Loucy (cell line): ENCODE measurements at regions not wholly inside any gene's neighbourhood (a gene's known extent, or its start where the extent isn't known, plus 50 kb on each side); places are given as distances from the start of the nearest gene placed in this dataset.

Experiments used
- H2AFZ ChIP-seq: fragments of 200-600 bp; sonication (generic); 2 replicates; pipeline ENCODE4 v1.6.0; 2016; ENCODE audit warnings: antibody characterized with exemption, mild to moderate bottlenecking, low read length, moderate library complexity
- H3F3A ChIP-seq: fragments of 200-600 bp; 2 replicates; pipeline ENCODE4 v1.6.0; 2016; ENCODE audit warnings: antibody characterized with exemption, low read depth, mild to moderate bottlenecking
- H3K27me3 ChIP-seq: fragments of 200-600 bp; sonication (generic); 2 replicates; pipeline ENCODE4 v1.6.1; 2014; ENCODE audit warnings: low read length, mild to moderate bottlenecking; ENCODE audit not compliant: insufficient read depth, poor library complexity, severe bottlenecking
- H3K36me3 ChIP-seq: fragments of 200-600 bp; sonication (generic); 2 replicates; pipeline ENCODE4 v1.6.1; 2016; ENCODE audit warnings: low read length; ENCODE audit not compliant: insufficient read depth
- H3K4me1 ChIP-seq: fragments of 200-600 bp; sonication (generic); 2 replicates; pipeline ENCODE4 v1.5.1; 2014; ENCODE audit warnings: low read length, mild to moderate bottlenecking; ENCODE audit not compliant: insufficient read depth, poor library complexity, severe bottlenecking
- H3K4me2 ChIP-seq: fragments of 200-600 bp; sonication (generic); 2 replicates; pipeline ENCODE4 v1.6.0; 2014; ENCODE audit warnings: antibody characterized with exemption, low read length, low read depth, mild to moderate bottlenecking; ENCODE audit not compliant: poor library complexity, severe bottlenecking
- H3K4me3 ChIP-seq: fragments of 200-600 bp; sonication (generic); 2 replicates; pipeline ENCODE4 v1.5.1; 2014; ENCODE audit warnings: low read length, mild to moderate bottlenecking, mixed read lengths; ENCODE audit not compliant: poor library complexity, severe bottlenecking
- H3K79me2 ChIP-seq: fragments of 200-600 bp; sonication (generic); 2 replicates; pipeline ENCODE4 v1.6.1; 2014; ENCODE audit warnings: low read length; ENCODE audit not compliant: insufficient read depth
- H3K9ac ChIP-seq: fragments of 200-600 bp; sonication (generic); 2 replicates; pipeline ENCODE4 v1.6.0; 2014; ENCODE audit warnings: mild to moderate bottlenecking, low read depth, low read length, moderate library complexity; ENCODE audit not compliant: poor library complexity, severe bottlenecking
- H3K9me2 ChIP-seq: fragments of 200-600 bp; sonication (generic); replicated peaks from 2 replicates; pipeline ENCODE4 v1.6.1; 2016; ENCODE audit warnings: low read depth, low read length, mixed read lengths
- H3K9me3 ChIP-seq: fragments of 200-600 bp; sonication (generic); 2 replicates; pipeline ENCODE4 v1.6.1; 2014; ENCODE audit warnings: mild to moderate bottlenecking, antibody characterized with exemption, low read length, low read depth; ENCODE audit not compliant: insufficient read depth
- H4K20me1 ChIP-seq: fragments of 200-600 bp; sonication (generic); 2 replicates; pipeline ENCODE4 v1.6.0; 2014; ENCODE audit warnings: antibody characterized with exemption, low read length, mild to moderate bottlenecking; ENCODE audit not compliant: insufficient read depth, poor library complexity, severe bottlenecking
- CTCF ChIP-seq: fragments of 200-600 bp; sonication (generic); conservative IDR thresholded peaks from 2 replicates; pipeline ENCODE4 v1.5.1; 2014; ENCODE audit warnings: mild to moderate bottlenecking, antibody characterized with exemption, low read length
- EZH2phosphoT487 ChIP-seq: fragments of 200-600 bp; IDR thresholded peaks from 2 replicates; pipeline ENCODE4 v1.6.1; 2018; ENCODE audit warnings: antibody characterized with exemption, mild to moderate bottlenecking, moderate library complexity, borderline replicate concordance

DNA sequence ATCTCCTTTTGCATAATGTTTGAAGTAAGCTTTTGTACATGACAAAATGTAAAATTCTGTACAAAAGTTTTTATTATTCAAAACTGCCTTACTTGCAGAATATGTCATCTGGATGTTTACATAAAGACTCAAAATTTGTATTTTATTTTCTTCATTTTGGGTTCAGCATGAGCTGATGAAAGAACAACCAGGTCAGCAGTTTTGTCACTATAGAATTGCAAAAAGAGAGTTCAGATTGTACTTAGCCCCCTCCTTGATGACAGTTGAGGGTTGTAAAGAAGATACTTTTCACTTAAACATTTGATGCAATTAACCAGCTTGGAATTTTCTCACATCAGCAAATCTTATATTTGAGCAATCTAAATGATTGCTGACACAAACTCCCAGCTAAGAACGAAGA lies 669.3 kb downstream of the PLA2G4A start:
- no peaks in the 10 kb centered on the region for H3K79me2 ChIP-seq
- no peaks in the 10 kb centered on the region for H3K4me1 ChIP-seq
- no peaks in the 10 kb centered on the region for H4K20me1 ChIP-seq
- no peak for TF ChIP-seq EZH2phosphoT487
- TF ChIP-seq CTCF, result no peak
- H3K4me3 ChIP-seq, result no peak overlapping the region
- H3K9me2 ChIP-seq, result no peaks in the 10 kb centered on the region
- no peaks in the 10 kb centered on the region for H3K9me3 ChIP-seq
- no peak overlapping the region for H2AFZ ChIP-seq
- no peaks in the 10 kb centered on the region for H3F3A ChIP-seq
- H3K27me3 ChIP-seq, result no peaks in the 10 kb centered on the region
- no peak overlapping the region for H3K9ac ChIP-seq
- no peak overlapping the region for H3K4me2 ChIP-seq
- H3K36me3 ChIP-seq, result no peaks in the 10 kb centered on the region

GRCh38 chr1:187504779-187505178 lies 676.0 kb downstream of the PLA2G4A start:
- TF ChIP-seq CTCF (no peak), EZH2phosphoT487 (no peak)
- Histone ChIP-seq H3K4me1 (no peaks in the 10 kb centered on the region), H3K36me3 (no peaks in the 10 kb centered on the region), H3K9ac (no peak overlapping the region), H2AFZ (no peak overlapping the region), H3K27me3 (no peaks in the 10 kb centered on the region), H3K4me3 (no peak overlapping the region), H4K20me1 (no peaks in the 10 kb centered on the region), H3F3A (no peaks in the 10 kb centered on the region), H3K9me2 (no peaks in the 10 kb centered on the region), H3K79me2 (no peaks in the 10 kb centered on the region), H3K4me2 (no peak overlapping the region), H3K9me3 (no peaks in the 10 kb centered on the region)

DNA sequence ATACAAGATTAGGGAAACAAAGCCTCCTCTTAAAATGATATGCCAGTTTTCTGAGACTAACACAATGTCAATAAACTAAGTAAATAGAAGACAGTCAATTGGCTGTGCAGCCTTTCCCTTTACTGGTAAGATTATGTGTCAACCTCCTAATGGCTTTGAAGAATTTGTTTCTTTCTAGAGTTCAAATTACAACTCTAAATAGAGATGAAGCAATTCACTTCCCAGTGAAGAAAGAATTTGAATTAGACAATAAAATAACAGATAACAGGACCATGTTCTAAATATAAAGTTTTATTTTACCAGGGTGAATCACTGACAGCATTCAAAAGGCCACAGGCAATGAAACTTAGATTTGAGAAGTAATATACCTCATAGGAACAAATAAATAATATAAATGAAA lies 680.3 kb downstream of the PLA2G4A start:
- Histone ChIP-seq H3K36me3 (no peaks in the 10 kb centered on the region), H4K20me1 (no peaks in the 10 kb centered on the region), H3K9ac (no peak overlapping the region), H3K79me2 (no peaks in the 10 kb centered on the region), H3K27me3 (no peaks in the 10 kb centered on the region), H2AFZ (no peak overlapping the region), H3F3A (no peaks in the 10 kb centered on the region), H3K9me3 (no peaks in the 10 kb centered on the region), H3K9me2 (no peaks in the 10 kb centered on the region), H3K4me2 (no peak overlapping the region), H3K4me3 (no peak overlapping the region), H3K4me1 (no peaks in the 10 kb centered on the region)
- no peak for TF ChIP-seq EZH2phosphoT487

GRCh38 chr1:187513190-187513589 lies 684.4 kb downstream of the PLA2G4A start:
- Histone ChIP-seq H3K9me3 (no peaks in the 10 kb centered on the region), H3K27me3 (no peaks in the 10 kb centered on the region), H4K20me1 (no peaks in the 10 kb centered on the region), H3K4me2 (no peak overlapping the region), H2AFZ (no peak overlapping the region), H3K4me1 (no peaks in the 10 kb centered on the region), H3K79me2 (no peaks in the 10 kb centered on the region), H3F3A (no peaks in the 10 kb centered on the region), H3K4me3 (no peak overlapping the region), H3K9me2 (no peaks in the 10 kb centered on the region), H3K36me3 (no peaks in the 10 kb centered on the region), H3K9ac (no peak overlapping the region)
- TF ChIP-seq CTCF (no peak), EZH2phosphoT487 (no peak)
